Activated T-cell treated with anti-CD3 and anti-CD28 coated beads for 4 hours (primary cell): ENCODE measurements at regions not wholly inside any gene's neighbourhood (a gene's known extent, or its start where the extent isn't known, plus 50 kb on each side); places are given as distances from the start of the nearest gene placed in this dataset.

Experiments
- DNase-seq: peaks from one replicate; pipeline ENCODE4 v3.0.0-alpha.2; 2020

GRCh38 chr14:22449600-22449905 is 139.5 kb downstream of the DAD1 start:
- DNase-seq: no peak

GRCh38 chr14:22448905-22449599 is 140.0 kb downstream of the DAD1 start:
- DNase-seq: no peak

GRCh38 chr14:22448035-22448904 is 140.8 kb downstream of the DAD1 start:
- DNase-seq: no peak

GRCh38 chr14:22438742-22439141 is 150.3 kb downstream of the DAD1 start:
- DNase-seq: no peak

GRCh38 chr14:22434901-22435550 is 154.0 kb downstream of the DAD1 start:
- no peak for DNase-seq

- no peak for DNase-seq
Observed at GRCh38 chr14:22434030-22434429, 155.0 kb downstream of the DAD1 start.

- DNase-seq: no peak
Observed at GRCh38 chr14:22433069-22433468, 156.0 kb downstream of the DAD1 start.

GRCh38 chr14:22432348-22432976 is 156.6 kb downstream of the DAD1 start:
- no peak for DNase-seq

GRCh38 chr14:22429546-22430294 is 159.3 kb downstream of the DAD1 start:
- DNase-seq: no peak

GRCh38 chr14:22428700-22429291 is 160.2 kb downstream of the DAD1 start:
- DNase-seq: no peak

- DNase-seq: no peak
Observed at GRCh38 chr14:22427771-22428231, 161.2 kb downstream of the DAD1 start.

- DNase-seq: no peak
Observed at GRCh38 chr14:22426711-22427110, 162.3 kb downstream of the DAD1 start.

- no peak for DNase-seq
Observed at GRCh38 chr14:22423958-22424357, 165.1 kb downstream of the DAD1 start.

- DNase-seq: no peak
Observed at GRCh38 chr14:22422238-22422637, 166.8 kb downstream of the DAD1 start.

- no peak for DNase-seq
Observed at GRCh38 chr14:22420598-22421186, 168.3 kb downstream of the DAD1 start.

- DNase-seq: no peak
Observed at GRCh38 chr14:22419620-22420019, 169.4 kb downstream of the DAD1 start.

- no peak for DNase-seq
Observed at GRCh38 chr14:22418631-22419030, 170.4 kb downstream of the DAD1 start.

GRCh38 chr14:22417914-22418313 is 171.1 kb downstream of the DAD1 start:
- no peak for DNase-seq

- no peak for DNase-seq
Observed at GRCh38 chr14:22416193-22416592, 172.8 kb downstream of the DAD1 start.

GRCh38 chr14:22415605-22415959 is 173.4 kb downstream of the DAD1 start:
- no peak for DNase-seq

- DNase-seq: no peak
Observed at GRCh38 chr14:22414876-22415604, 174.0 kb downstream of the DAD1 start.
